Hematopoietic multipotent progenitor cell treated with erythropoietin and hydrocortisone succinate and interleukin-3 and kit ligand, for 8 days (in vitro differentiated cells): ENCODE measurements at regions not wholly inside any gene's neighbourhood (a gene's known extent, or its start where the extent isn't known, plus 50 kb on each side); places are given as distances from the start of the nearest gene placed in this dataset.

Experiments
- DNase-seq: peaks from one replicate; pipeline ENCODE4 v3.0.0-alpha.2; 2015

GRCh38 chr11:81496601-81497000 is 1237.1 kb downstream of the FAM181B start:
- DNase-seq = no peak

GRCh38 chr11:81495699-81496292 is 1237.9 kb downstream of the FAM181B start:
- DNase-seq = no peak

DNA sequence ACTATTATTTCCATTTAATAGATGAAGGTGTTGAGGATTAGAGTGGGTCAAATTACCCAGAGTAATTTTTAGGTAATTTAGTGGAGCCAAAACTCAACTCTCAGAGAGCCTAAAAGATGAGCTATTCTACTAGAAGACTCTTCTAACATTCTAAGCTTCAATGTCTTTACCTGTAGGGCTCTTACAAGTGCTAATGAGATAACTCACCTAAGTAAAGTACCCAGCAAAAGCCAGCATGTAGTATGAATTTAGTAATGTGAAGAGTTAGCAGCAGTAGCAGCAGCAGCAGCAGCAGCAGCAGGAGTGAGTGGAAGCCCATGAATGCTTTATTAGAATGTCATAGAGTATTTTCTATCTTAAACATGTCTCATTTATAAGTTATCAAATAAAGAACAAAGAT is 1239.2 kb downstream of the FAM181B start:
- DNase-seq = no peak

GRCh38 chr11:81492923-81493445 is 1240.7 kb downstream of the FAM181B start:
- no peak for DNase-seq

GRCh38 chr11:81487109-81487508 is 1246.6 kb downstream of the FAM181B start:
- no peak for DNase-seq

- no peak for DNase-seq
Measured at GRCh38 chr11:81484196-81484595, 1249.5 kb downstream of the FAM181B start.

GRCh38 chr11:81477277-81477676 is 1256.4 kb downstream of the FAM181B start:
- no peak for DNase-seq

- DNase-seq = no peak
Measured at GRCh38 chr11:81476345-81476744, 1257.3 kb downstream of the FAM181B start.

- no peak for DNase-seq
Measured at GRCh38 chr11:81472646-81473045, 1261.0 kb downstream of the FAM181B start.

DNA sequence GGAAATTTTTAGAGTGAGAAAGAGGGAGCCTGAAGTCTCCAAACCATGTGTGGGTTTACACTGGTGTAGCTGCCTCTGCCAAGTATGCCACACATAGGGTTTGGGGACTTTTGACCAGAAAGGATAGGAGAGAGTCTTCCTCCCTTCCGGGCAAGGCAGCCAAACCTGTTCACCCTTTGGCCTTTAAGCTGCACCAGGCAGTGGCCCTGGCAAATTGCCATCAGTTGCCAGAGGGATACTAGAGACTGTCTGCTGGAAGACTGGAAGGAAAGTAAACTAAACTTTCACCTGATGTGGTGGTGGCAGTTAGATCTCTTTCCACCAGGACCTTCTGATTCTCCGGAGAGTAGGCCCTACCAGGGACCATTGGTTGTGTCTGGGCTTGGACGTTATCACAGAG is 1263.2 kb downstream of the FAM181B start:
- peak; percentile 1 for DNase-seq

DNA sequence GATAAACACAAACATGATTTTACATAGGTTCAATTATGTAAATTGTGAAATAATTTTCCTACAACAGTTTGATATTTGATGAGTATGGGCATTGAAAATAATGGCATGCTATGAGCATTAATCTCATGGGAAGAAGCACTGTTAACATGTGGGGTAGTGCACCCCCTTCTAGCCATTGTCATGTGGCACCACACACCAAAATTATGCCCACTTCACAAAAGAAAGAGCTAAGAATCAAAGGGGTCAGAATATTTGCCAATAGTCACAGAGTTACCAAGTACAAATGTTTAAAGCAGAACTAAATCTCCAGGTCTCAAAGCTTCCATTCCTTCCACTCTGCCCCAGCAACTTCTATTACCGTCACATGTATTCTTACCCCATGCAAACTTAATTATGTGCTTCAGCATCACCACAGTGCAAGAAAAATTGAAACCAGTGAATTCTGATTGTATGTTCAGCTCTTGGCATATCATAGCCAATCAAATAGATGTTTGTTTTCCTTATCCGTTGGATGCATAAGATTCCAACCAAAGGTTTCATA is 1273.8 kb downstream of the FAM181B start:
- DNase-seq = no peak

DNA sequence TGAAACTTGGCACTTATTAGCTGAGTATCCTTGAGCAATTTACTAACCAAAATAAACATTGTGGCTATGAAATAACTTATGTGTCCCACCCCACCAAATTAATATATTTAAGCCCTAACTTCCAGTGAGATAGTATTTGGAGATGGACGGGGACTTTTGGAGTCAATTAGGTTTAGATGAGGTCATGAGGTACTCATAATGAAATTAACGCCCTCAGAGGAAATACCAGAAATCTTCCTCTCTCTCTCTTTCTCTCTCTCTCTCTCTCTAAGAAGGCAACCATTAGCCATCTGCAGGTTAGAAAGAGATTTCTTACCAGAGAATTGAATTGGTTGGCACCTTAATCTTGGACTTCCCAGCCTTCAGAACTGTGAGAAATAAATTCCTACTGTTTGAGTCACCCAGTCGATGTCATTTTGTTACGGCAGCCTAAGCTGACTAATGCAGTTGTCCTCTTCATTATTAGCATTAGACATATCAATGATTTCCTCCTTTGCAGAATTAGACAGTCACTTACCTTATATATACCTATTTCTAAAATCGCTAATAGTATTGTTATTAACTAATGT is 1284.0 kb downstream of the FAM181B start:
- DNase-seq = no peak

GRCh38 chr11:81444297-81444696 is 1289.4 kb downstream of the FAM181B start:
- DNase-seq = no peak

DNA sequence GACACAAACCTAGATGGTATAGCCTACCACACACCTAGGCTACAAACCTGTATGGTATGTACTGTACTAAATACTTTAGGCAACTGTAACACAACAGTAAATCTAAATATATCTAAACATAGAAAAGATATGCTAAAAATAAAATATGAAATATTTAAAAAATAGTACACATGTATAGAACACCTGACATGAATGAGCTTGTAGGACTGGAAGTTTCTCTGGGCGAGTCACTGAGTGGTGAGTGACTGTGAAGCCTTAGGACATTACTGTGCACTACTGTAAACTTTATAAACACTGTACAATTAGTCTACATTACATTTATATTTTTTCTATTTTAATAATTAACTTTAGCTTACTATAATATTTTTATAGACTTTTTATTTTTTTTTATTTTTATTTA is 1301.3 kb downstream of the FAM181B start:
- DNase-seq = no peak

DNA sequence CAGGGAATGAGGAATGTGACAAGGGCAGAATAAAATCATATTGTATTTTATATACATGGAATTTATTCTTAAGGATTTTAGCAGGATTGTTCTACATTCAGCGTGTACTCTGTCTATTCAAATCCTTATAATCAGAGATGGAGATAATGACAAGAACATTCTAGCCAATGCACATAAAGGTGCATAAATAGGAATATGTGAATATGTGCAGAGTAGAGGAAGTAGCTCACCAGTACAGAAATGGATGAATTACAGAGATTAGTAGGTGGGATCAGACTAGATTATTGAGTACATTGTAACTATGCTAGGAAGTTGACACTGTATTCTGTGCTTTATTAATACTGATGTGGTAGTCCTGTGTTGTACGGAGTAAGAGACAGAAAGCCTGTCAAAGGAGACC is 1308.8 kb downstream of the FAM181B start:
- DNase-seq = no peak

DNA sequence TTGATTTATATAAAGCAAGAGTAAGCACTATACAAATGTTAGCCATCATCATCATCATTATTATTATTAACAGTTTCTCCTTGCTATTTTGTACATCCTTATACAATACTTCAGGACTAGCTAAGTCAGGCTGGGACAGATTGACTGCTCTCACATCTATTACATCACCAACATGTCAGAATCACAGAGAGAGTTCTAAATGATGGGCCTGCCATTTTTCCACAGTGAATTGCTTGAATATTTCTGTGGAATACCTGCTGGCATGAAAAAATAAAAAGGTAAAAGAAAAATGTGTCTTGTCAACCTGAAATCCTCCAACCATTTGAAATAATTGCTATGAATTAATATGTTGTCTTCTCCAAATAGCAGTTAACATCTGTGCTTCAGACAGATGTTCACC is 1311.3 kb downstream of the FAM181B start:
- DNase-seq = no peak

- no peak for DNase-seq
Measured at GRCh38 chr11:81421251-81421860, 1312.3 kb downstream of the FAM181B start.

- no peak for DNase-seq
Measured at GRCh38 chr11:81420668-81421250, 1312.9 kb downstream of the FAM181B start.

DNA sequence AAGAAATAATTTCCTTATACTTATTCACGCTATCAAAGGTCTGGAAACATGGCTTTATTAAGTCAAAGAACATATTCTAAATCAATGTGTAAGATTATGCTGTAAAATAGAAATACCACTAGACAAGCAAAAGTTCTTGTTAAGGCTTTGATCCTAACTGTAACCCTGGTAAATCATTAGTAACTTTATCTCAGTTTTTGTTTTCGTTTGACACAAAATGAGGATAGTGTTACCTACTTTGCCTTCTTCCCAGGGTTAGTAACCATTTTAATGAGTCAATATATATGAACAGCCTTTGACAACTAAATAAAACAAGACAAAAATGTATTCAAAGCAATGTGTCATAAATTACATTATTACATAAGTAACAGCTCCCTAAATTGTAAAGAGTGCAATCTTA is 1336.3 kb downstream of the FAM181B start:
- DNase-seq = no peak

- DNase-seq = no peak
Measured at GRCh38 chr11:81394311-81394710, 1339.4 kb downstream of the FAM181B start.

DNA sequence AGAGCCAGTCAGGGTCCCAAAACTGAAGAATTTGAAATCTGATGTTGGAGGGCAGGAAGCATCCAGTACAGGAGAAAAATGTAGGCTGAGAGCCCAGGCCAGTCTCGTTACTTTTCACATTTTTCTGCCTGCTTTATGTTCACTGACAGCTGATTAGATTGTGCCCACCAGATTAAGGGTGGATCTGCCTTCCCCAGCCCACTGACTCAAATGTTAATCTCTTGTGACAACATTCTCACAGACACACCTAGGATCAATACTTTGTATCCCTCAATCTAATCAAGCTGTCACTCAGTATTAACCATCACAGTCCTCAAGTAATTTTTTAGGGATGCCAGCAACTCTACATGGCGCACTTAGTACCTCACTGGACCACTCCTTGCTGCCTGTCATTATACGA is 1345.3 kb downstream of the FAM181B start:
- no peak for DNase-seq

DNA sequence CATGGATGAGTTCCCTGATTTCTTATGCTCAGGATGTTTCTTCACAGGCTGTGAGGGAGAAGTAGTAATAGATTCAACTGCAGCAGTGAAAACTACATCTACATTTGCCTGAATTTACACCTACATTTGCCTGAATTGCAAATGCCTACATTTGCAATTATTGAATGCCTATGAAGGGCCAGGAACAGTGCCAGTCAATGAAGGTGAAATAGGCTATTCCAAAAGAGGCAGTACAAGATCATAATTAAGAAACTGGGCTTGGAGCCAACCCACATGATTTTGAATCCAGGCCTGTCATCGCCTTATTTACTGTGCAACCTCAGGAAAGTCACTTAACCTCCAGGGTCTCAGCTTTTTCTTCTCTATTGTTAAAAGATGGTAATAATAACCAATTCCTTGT is 1353.3 kb downstream of the FAM181B start:
- DNase-seq = no peak

GRCh38 chr11:81377418-81377817 is 1356.2 kb downstream of the FAM181B start:
- no peak for DNase-seq

DNA sequence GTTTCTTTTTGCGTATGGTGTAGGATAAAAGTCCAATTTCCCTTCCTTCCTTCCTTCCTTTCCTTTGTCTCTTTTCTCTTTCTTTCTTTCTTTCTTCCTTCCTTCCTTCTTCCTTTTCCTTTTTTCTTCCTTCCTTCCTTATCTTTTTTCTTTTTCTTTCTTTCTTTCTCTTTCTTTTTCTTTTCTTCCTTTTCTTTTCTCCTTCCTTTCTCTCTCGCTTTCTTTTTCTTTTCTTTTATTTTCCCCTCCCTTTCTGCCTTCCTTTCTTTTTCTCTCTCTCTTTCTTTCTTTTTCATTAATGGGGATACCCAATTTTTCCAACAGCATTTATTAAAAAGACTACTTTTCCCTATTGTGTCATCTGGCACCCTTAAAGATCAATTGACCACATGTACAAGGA is 1359.7 kb downstream of the FAM181B start:
- no peak for DNase-seq
